ENCODE measurements at regions not wholly inside any gene's neighbourhood (a gene's known extent, or its start where the extent isn't known, plus 50 kb on each side); places are given as distances from the start of the nearest gene placed in this dataset.

- TF ChIP-seq CTCF (IDR thresholded peaks at IDR 0.05), result no peak
- TF ChIP-seq POLR2AphosphoS5 (IDR thresholded peaks at IDR 0.05), result no peak
- no peak for TF ChIP-seq POLR2A (IDR thresholded peaks at IDR 0.05)
- TF ChIP-seq EP300 (IDR thresholded peaks at IDR 0.05), result no peak
Observed at GRCh38 chr9:109629615-109630014, 131.5 kb upstream of the PTPN3 start.

Data from stomach (tissue), 4 donors.